ENCODE measurements at regions not wholly inside any gene's neighbourhood (a gene's known extent, or its start where the extent isn't known, plus 50 kb on each side); places are given as distances from the start of the nearest gene placed in this dataset.
"Not testable (repeated sequence)": the region's sequence is repeated elsewhere in the genome, so short reads cannot be mapped to it uniquely, and the experiment has no call there.

DNA sequence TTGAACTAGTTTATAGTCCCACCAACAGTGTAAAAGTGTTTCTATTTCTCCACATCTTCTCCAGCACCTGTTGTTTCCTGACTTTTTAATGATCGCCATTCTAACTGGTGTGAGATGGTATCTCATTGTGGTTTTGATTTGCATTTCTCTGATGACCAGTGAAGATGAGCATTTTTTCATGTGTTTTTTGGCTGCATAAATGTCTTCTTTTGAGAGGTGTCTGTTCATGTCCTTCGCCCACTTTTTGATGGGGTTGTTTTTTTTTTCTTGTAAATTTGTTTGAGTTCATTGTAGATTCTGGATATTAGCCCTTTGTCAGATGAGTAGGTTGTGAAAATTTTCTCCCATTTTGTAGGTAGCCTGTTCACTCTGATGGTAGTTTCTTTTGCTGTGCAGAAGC lies 102.4 kb upstream of the CNTNAP2 start:
- not testable (repeated sequence) for TF ChIP-seq TARDBP (IDR thresholded peaks at IDR 0.05); FOXM1 (IDR thresholded peaks at IDR 0.05; ENCODE audit: borderline replicate concordance); BHLHE40 (IDR thresholded peaks at IDR 0.05; ENCODE audit: borderline replicate concordance); SP1 (IDR thresholded peaks at IDR 0.05); LEF1 (IDR thresholded peaks at IDR 0.05; ENCODE audit: borderline replicate concordance); L3MBTL2 (conservative IDR thresholded peaks at IDR 0.05); FOXK2 (IDR thresholded peaks at IDR 0.05); CTBP1 (IDR thresholded peaks at IDR 0.05; ENCODE audit: borderline replicate concordance); SUZ12 (IDR thresholded peaks at IDR 0.05); ZNF384 (IDR thresholded peaks at IDR 0.05)
